HG03045 (cell line): ENCODE measurements at regions not wholly inside any gene's neighbourhood (a gene's known extent, or its start where the extent isn't known, plus 50 kb on each side); places are given as distances from the start of the nearest gene placed in this dataset.

ENCODE experiments used
- ATAC-seq: cut with Tn5 transposase; IDR thresholded peaks from one replicate; pipeline ENCODE4 v1.9.1; 2021; ENCODE audit warnings: mild to moderate bottlenecking, moderate library complexity; ENCODE audit not compliant: unreplicated experiment

DNA sequence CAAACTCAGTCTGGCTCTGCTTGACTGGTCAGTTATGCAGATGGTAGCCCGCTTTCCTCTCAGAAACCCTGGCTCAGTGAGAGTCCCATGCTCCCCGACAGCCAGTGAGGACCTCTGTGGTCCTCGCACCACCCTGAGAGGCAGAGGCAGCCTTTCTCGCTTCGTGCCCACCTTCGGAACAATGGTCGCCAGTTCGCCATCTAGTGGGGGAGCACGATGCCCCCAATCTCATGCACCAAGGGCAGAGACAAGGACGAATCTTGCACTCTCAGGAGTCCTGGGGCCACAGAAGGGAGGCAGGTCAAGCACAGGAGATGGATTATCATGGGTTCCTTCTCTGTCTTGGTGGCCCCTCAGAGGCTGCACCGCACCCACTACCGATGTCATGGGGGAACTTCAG is 75.2 kb downstream of the RHCG start:
- no peak for ATAC-seq

DNA sequence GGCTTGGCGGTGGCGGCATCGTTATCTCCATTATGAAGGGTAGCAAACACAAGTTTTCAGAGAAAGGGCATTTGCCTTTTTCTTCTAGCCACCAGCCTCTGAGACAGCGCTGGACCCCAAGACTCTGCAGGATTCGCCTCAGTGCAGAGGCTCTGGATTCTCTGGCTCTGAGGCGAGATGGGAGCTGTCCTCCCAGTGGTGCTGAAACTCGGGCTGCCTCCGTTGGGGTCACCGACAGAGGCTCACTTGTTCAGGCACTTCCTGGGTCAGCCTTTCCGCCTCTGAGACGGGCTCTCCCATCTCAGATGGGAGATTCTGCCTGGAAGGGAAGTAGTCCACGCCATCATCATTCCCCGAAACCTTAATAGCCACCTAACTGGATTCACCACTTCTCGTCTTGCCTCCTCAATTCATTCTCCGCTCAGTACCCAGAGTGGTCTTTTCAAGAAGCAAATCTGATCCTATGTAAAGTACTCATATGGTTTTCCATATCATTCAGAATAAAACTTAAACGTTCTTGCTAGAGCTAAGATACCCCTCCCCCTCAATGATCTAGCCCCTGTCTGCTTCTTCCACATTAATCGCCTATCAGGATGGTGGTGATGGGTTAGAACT is 76.9 kb downstream of the RHCG start:
- ATAC-seq: no peak

DNA sequence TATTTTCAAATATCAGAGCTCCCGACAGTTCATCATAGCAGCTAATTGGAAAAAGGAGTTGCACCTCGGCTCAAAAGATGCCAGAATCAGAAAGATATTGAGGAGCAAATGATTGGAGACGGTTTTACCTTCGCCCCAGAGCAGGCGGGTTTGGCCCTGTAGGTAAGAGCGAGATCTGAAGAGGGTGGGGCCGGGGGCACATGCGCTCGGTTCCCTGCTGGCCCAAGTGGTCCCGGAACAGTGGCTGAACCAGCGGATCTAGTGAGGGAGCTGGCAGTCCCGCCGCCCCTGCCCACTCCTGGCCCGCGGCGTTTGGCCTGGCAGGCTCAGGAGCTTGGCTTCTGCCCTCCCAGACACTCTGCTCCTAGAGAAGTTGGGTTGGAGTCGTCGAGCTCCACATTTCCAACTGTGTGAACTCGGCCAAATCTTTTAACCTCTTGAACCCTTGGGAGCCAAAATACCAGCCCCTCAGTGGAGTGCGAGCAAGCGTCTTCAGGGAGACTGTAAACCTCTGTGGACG is 79.1 kb downstream of the RHCG start:
- no peak for ATAC-seq

DNA sequence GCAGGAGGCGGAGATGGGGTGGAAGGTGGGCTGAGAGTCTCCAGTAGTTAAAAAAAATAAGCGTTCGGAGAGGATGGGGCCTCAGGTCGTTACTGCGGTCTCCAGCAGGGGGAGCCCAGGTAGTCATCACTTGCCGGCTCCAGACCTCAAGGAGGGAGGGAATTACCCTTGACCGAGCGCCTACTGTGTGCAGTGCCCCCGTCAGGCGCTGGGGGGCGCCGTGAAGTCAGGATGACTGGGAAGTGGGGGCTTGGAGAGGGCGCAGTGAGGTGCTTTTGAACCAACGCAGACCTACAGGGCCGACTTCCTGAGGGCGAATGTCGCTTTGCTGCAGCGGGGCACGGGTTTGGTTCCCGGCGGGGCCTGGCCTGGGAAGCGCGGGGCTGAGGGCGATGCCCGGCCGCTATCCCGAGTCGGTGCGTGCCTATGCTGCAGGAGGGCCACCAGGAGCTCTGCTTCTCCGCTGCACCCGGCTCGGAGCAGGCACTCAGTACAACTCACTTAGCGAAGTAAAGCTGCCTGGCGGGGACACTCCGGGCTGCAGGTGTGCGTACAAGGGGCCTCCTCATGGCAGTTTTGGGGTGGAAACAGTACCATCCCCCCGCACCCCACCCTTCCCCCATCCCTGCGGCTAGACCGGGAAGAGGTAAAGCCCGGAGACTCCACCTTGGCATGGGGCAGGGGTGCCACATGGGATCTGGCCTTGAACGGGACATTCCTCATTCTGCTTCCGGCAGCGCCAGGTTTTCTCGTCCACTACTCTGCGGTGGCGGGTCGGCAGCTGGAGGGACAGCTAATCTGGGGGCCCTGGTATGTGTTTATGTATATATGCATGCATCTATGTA is 79.8 kb downstream of the RHCG start:
- ATAC-seq: peak; percentile 80

DNA sequence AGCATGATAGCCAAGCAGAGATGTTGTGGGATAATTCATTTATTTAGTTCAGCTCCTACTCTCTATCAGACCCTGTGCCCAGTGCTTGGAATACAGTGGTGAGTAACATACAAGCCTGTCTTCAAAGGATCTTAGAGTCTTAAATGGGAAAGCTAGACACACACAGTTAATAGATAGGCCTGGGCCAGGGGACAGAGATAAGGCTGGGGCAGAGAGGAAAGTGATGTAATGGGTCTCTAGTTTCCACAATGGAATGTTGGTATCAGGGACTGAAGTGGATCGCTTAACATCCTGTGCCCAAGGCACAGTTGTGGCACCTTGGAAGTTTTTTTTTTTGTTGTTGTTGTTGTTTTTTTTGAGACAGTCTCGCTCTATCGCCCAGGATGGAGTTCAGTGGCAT is 79.9 kb upstream of the POLG start:
- no peak for ATAC-seq

DNA sequence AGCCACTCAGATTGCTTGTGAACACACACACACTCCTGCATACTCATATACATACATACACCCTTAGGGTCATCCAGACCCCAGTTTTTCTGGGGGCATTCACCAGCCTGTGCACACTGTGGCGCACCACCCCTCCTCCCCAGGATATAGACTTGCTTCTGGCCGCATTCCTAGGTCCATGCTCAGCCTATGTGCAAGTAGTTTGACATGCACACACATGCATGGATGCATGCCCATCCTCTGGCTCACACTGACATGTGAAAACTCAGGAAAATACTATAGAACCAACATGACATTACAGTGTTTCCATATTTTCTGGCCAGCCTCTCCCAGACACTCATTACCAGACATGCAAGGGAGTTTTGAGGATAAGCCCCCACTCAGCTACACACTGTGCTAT is 79.3 kb upstream of the POLG start:
- no peak for ATAC-seq

DNA sequence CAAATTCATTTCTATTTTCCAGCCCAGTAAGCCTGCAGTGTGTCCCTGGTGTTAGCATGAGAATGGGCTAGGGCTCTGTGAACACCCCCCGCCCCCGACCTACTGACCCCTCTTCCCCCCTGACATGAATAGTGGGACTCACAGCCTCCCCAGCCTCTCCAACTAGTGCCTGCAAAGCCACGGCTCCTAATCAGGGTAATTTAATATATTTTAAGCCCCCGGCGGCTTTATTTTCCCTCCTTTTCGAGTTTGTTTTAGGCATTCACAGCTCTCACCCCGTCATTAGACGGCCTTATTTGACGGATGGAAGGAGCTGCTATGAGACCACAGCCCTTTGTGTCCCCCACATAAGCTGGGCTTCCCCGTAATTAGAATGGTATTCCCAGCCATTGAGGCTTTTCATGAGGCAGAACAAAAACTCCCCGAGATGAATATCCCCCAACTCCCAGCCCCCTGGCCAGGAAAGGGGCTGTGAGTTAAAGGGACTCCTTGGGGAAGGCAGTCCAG is 78.3 kb upstream of the POLG start:
- no peak for ATAC-seq

DNA sequence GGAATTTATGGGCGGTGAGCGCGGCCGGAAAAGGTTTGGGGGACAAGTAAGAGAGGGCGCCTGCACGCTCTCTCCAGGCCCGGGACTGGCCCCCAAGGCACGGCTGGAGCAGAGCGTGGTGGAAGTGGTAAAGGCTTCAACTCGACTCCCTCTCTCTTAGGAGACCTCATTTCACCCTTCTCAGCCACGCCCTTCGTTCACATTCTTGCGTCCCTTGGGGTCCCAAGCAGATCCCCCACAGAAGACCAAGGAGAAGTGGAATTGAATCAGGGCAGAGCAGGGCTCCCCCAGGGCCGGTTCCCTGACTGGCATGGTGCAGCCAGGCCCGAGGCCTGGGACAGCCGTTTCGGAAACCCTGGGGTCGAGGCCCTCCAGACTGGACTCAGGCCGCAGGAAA is 75.4 kb upstream of the POLG start:
- ATAC-seq: no peak

DNA sequence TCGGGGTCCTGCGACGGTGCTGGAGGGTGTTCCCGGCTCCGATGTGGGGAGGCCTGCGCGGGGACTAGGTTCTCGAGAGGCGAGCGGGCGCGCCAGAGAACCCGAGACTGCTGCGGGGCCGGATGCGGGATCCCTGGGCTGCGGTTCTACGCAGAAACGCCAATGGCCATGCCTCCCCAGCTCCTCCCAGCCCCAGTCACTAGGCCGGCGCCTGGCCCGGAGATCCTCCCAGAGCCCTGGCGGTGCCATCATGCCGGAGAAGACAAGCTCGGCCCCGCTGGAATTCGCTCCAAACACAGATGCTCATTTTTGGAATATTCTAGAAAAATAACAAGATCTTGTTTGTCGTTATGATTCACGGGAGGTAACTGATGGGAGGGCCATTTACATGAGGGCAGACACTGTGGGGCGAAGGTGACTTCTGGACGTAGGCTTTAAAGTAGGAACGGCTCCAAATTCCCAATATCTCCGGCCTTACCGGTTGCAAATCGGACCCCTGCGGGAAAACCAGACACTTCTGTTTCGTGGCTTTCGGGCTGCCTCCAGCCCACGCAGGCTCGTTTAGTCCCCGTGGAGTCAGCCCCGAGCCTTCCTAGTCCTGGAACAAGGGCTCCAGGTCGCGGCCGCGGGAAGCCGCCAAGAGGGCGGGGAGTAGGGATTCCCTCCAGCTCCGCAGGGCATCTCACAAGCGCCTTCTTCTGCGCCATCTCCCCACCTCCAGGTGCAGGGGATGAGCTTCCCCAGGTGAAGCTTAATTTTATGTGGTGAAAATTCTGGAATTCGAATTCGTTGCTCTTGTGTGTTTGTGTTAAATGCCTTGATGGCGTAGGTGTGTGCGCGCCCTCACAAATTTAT is 74.8 kb upstream of the POLG start:
- no peak for ATAC-seq

DNA sequence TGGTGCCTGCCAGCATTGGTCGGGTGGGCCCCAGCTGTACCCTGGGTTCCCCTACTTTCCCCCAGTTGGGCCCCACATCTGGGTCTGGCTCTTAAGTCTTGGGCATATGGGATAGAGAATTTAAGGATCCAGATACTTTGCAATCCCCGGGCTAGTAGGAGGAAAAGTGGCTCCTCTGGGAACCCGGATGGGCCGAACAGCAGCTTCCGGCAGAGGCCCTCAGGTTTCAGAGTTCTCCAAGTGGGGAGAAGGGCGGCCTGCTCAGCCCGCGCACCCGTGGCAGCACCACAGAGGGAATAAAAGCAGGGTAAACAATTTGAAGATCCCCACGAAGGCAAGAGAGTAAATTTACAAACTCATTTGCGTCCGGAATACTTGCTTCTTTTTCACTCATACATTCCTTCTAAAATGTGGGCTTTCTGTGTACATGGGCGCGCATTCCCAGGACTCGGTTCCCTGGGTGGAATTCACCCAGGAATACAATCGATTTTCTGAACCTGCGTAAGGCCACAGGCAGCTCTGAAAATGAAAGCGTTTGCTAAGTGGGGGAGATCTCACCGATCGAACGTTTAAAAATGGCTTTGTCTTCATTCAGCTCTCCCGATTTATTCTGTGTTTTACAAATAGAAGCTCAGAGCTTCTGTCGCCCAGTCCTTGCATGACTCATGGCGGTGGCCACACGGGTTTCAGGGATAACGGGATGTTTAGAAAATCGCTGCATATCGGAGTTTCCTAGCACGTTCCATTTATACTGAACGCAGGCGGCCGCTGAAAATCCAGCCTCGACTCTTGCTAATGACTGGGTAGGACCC is 74.0 kb upstream of the POLG start:
- ATAC-seq: no peak

DNA sequence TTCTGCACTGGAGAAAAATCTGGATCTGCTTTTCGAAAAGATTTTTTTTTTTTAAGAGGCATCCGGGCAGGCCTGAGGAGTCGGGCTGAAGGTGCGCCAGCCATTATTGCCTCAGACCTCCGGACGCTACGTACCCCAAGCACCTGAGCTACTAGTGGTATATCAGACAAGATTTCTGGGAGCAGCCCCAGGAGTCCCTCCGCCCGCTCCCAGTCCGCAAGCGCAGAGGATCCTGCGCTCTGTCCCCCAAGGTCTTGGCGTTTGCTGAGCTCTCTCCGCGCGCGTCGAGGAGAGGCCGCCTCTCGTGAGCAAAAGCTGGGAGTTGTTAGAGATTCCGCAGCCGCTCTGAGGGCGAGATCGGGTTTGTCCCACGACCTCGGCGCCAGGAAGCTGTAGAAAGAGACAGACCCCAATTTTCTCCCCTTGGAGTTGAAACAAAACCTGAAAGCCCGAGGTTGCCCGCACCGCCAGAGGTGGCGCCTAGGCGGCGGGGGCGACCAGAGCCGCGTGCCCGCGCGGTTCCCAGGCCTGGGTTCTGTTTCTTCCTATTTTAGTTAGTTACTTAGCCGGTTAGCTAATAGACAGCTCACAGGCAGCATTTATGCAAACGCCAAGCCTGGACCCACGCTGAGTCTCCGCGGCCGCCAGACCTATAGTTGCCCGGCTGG is 72.5 kb upstream of the POLG start:
- ATAC-seq: no peak

DNA sequence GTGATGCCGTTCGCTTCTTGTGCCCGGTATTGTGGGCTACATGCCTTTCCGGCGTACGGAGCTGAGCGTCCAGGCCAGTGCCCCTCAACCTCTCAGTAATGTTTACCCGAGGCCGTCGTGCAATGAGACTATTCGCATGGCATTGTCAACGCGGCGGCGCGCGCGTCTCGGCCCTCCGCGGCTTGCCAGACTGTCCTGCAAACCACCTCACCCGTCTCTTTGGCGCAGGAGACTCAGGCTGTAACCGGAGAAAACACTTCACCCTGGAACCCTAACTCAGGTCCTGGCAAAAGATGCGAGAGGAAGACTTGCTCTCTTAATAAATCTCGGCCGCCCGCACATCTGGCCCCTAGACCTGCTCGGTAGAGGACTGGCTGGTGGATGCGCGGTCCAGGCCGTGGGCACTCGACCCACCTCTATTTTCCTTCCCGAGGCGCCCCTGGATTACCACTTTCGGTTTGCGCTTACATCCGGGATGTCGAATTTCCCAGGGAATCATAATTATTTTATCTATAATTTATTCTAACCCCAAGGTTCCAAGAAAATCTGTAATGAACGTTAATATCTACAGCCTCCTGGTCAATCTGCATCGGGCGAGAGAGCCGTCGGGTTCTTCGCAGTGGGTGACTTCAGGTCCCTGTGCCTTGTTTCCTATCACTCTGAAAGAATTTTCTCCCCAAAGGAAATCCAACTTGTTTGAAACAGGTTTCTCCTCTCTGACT is 71.8 kb upstream of the POLG start:
- ATAC-seq: no peak

DNA sequence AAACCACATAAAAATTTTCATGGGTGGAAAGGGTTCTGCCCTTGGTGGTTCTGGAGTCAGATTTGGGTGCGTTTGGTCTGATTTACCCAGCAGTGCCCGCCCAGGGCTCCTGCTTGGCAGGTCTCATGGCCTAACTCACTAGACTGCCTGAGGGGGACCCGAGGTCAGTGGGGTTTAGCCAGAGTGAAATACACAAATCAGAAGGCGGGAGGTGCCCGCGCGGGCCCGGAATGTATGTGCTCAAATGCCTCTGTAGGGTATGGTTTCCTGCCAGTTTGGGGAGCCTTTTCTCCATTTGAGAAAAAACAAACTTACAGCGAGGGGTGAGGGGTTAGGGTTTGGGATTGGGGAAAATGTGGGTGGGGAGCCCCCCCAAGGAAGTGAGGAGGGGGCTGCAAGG is 70.9 kb upstream of the POLG start:
- no peak for ATAC-seq

DNA sequence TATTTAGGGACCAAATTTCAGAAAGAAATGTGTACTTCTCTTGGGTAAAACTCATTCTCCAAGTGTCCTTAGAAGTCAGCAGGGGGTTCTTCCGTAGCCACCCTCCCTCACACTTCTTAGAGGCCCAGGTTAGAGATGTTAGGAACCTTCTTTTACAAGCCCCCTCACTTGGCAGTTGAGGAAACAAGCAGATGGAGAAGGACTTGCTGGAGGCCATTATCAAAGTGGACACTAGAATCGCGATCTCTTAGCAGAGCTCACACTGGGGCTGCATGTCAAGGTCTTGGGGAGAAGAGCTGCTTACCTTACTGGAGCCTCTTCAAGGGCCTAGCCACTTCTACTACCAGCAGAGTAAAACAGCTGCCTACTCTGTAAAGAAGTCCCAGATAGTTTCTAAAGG is 69.4 kb upstream of the POLG start:
- ATAC-seq: no peak

DNA sequence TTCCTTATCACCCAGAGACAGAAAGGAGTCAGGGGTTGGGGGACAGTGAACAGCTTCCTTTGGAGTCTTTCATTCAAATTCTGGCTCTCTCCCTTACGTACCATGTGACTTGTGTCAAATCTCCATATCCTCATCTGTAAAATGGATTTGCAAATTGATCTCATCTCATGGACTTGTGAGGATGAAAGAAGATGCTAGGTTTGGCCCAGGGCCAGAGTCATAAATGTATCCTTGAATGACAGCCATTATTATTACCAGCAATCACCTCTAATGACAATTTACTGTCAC is 67.8 kb upstream of the POLG start:
- ATAC-seq: no peak

DNA sequence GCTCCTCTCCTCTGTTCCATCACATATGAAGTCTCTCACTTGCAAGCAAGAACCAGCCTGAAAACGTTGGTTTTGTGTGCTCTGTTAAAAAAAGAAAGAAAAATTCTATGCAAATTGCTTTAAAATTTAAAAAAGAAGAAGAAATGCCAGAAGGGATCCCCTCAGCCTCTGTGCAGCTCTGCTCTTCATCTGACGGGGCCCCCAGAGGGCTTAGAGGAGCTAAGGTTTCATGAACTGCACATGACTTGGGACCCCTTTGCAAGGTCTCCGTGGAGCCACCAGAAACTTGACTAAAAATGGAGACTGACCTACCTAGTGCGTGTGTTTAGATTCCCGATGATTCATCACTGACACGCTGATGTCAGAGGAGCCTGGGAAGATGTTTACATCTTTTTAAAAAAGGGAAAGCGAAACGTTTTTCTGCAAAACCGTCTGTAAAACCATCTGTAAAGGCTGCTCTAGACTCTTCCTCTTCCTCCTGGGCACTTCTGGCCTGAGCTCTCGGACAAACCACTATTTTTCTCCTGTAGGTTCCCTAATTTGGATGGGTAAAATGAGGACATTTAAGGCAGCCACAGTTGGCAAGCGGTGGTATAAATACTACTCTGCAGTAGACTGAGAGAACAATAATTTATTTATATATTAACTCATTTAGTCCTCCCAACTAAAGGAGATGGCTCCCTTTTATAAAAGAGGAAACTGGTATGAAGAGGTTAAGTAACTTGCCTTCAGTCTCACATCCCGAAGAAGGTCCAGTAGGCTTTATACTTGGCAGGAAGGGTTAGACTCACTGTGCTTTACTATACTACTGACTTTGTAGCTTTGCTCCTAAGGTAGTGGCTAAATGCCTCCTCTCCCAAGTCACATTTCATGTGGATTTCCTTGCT is 67.2 kb upstream of the POLG start:
- ATAC-seq: no peak

DNA sequence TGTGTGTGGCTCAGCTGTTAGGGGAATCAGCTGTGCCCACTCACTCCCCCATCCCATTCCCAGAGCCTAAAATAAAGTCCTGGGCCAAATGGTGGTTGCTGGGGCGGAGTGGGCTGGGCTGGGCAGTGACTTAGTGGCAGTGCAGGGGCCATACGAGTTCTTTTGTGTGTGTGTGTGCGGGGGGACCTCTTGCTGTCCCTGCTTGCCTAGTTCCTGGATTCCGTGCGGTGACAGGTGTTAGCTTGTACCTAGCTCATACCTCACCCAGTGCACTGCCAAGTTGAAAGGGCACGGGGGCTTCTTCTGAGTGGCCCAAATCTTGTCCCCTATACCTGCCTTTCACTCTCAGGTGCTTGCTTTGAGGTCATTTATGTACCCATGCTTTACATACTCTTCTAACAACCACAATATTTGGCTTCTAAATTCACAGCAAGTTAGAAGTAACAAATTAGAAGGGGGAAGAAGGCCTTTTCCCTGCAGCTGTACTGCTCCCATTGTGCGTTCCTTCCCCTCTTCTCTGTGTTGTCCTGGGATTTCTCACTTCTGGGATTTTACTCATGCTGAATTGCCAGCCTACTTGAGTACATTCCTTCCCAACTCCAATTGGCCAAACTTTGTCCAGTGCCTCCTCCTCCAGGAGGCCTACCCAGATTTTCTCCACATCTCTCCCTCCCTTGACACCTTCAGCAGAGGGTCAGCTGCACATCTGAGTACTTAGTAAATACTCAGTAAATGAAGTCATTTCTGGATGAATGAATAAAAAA is 66.3 kb upstream of the POLG start:
- ATAC-seq: no peak
